ENCODE measurements at regions not wholly inside any gene's neighbourhood (a gene's known extent, or its start where the extent isn't known, plus 50 kb on each side); places are given as distances from the start of the nearest gene placed in this dataset.

GRCh38 chr17:69650881-69651280, 236.4 kb downstream of the MAP2K6 start:
- no peak for TF ChIP-seq CTCF (IDR thresholded peaks at IDR 0.05)
- no peak for TF ChIP-seq REST (IDR thresholded peaks at IDR 0.05; ENCODE audit: low read depth, low read length)
- no peak for TF ChIP-seq CHD2 (IDR thresholded peaks at IDR 0.05; ENCODE audit: low read length, partially characterized antibody)
- no peak for TF ChIP-seq TEAD4 (IDR thresholded peaks at IDR 0.05; ENCODE audit: borderline replicate concordance, insufficient read depth)
- no peak for TF ChIP-seq YY1 (IDR thresholded peaks at IDR 0.05; ENCODE audit: low read depth)
- TF ChIP-seq ZBTB33 (IDR thresholded peaks at IDR 0.05; ENCODE audit: borderline replicate concordance, low read depth): no peak
- TF ChIP-seq JUND (IDR thresholded peaks at IDR 0.05): no peak
- no peak for TF ChIP-seq EP300 (IDR thresholded peaks at IDR 0.05; ENCODE audit: borderline replicate concordance in 1 of 2, low read depth in 1 of 2, low read length in 1 of 2)
- no peak for TF ChIP-seq MXI1 (IDR thresholded peaks at IDR 0.05; ENCODE audit: low read depth, low read length)
- TF ChIP-seq GABPA (IDR thresholded peaks at IDR 0.05; ENCODE audit: low read depth): no peak
- TF ChIP-seq SIN3A (IDR thresholded peaks at IDR 0.05; ENCODE audit: borderline replicate concordance, low read depth, low read length): no peak
- no peak for TF ChIP-seq RXRA (IDR thresholded peaks at IDR 0.05; ENCODE audit: borderline replicate concordance, low read depth)
- no peak for TF ChIP-seq FOXJ3 (CRISPR knock-in tag; IDR thresholded peaks at IDR 0.05)
- TF ChIP-seq SMC3 (IDR thresholded peaks at IDR 0.05; ENCODE audit: low read depth, low read length): no peak

Measured in SK-N-SH (cell line).